AG09319 (cell line): ENCODE measurements at regions not wholly inside any gene's neighbourhood (a gene's known extent, or its start where the extent isn't known, plus 50 kb on each side); places are given as distances from the start of the nearest gene placed in this dataset.

Experiments
- DNase-seq: peaks from one replicate; pipeline ENCODE4 v3.0.0-alpha.2; 2010; ENCODE audit warnings: low read depth; ENCODE audit errors: extremely low read depth
- TF ChIP-seq, protein P1 (sequence below): IDR thresholded peaks from 2 replicates; pipeline ENCODE4 v1.5.1; 2011; ENCODE audit warnings: low read depth, mild to moderate bottlenecking, inconsistent platforms, low read length, moderate library complexity

DNA sequence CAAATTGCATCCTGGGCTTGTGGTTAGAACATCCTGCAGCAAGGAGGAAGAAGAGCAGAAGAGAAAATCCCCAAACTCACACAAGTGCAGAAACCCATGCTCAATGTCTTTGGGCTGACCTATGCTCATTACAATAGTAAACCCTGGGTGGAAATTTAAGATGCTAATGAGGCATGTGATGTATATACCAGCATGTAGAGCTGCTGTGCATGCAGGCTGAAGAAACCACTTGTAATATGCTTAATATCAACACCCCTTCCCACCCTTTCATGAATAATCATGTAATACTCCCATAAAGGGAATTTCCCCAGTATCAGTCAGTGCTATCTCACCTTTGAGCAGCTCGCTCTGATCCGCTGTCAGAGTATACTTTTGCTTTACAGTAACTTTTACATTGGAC, 90.0 kb upstream of the GRIK2 start:
- TF ChIP-seq, protein P1, sequence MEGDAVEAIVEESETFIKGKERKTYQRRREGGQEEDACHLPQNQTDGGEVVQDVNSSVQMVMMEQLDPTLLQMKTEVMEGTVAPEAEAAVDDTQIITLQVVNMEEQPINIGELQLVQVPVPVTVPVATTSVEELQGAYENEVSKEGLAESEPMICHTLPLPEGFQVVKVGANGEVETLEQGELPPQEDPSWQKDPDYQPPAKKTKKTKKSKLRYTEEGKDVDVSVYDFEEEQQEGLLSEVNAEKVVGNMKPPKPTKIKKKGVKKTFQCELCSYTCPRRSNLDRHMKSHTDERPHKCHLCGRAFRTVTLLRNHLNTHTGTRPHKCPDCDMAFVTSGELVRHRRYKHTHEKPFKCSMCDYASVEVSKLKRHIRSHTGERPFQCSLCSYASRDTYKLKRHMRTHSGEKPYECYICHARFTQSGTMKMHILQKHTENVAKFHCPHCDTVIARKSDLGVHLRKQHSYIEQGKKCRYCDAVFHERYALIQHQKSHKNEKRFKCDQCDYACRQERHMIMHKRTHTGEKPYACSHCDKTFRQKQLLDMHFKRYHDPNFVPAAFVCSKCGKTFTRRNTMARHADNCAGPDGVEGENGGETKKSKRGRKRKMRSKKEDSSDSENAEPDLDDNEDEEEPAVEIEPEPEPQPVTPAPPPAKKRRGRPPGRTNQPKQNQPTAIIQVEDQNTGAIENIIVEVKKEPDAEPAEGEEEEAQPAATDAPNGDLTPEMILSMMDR = no peak
- no peak for DNase-seq

DNA sequence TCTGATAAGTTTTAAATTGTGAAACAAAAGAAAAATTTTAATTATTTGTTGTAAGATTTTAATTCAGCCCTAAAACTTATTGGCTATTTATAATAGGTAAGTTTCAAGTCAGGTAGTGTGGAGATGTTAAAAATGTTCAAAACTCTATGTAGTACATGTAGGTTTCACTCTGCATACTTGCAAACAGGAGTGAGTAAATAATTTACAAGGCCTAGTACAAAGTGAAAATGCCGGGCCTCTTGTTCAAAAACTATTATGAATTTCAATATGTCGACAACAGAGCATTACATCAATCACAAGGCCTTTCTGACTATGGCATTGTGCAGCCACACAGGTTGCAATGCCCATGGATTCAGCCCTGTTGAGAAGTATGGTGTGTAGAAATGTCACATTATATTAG, 80.9 kb upstream of the GRIK2 start:
- DNase-seq = no peak
- TF ChIP-seq, protein P1 = no peak

DNA sequence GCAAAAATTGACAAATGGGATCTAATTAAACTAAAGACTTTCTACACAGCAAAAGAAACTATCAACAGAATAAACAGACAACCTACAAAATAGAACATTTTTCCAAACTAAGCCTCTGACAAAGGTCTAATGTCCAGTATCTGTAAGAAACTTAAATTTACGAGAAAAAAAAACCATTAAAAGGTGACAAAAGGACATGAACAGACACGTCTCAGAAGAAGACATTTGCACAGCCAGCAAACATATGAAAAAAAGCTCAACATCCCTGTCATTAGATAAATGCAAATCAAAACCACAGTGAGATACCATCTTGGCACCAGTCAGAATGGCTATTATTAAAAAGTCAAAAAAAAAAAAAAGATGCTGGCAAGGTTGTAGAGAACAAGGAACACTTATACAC, 70.6 kb upstream of the GRIK2 start:
- TF ChIP-seq, protein P1 = no peak
- DNase-seq = no peak

DNA sequence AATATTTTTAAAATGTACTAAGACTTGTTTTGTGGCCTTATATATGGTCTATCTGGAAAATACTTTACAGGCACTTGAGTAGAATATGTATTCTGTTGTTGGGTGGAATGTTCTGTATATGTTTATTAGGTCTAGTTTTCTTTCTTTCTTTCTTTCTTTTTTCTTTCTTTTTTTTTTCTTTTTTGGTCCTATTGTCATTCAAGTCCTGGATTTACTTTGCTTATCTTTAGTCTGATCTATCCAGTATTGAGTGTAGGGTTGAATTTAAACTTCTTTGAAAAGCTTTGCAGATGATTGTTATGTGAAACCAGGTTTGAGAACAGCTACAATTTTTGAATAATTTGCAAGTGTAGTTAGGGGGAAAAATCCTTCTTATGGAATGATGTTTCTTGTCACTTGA, 67.1 kb upstream of the GRIK2 start:
- no peak for DNase-seq
- TF ChIP-seq, protein P1 = no peak

DNA sequence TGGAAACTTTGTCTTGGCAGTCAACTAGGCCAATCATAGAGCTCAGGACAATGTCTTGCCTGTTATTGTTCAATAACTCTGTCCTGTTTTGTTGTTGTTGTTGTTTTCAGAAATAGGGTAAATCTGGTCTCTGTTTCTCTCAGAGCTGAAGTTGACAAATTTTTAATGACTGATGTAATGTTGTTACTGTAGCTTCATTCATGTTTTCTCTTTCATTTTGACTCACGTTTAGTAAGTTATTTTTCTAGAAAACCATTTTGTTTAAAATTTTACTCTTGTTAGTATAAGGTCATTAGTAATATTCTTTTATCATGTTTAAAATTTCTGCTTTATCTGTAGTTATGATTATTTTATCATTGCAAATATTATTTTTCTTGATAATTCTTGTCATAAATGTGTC, 51.6 kb upstream of the GRIK2 start:
- TF ChIP-seq, protein P1 = no peak
- no peak for DNase-seq
